NAMALWA (cell line): ENCODE measurements at regions not wholly inside any gene's neighbourhood (a gene's known extent, or its start where the extent isn't known, plus 50 kb on each side); places are given as distances from the start of the nearest gene placed in this dataset.
A peak's percentile ranks its signal among the peaks of the same experiment; 100 is the strongest.
"Not testable (repeated sequence)": the region's sequence is repeated elsewhere in the genome, so short reads cannot be mapped to it uniquely, and the experiment has no call there.

Experiments used
- DNase-seq: peaks from one replicate; pipeline ENCODE4 v3.0.0-alpha.2; 2015; ENCODE audit warnings: low spot score

GRCh38 chr10:120204877-120205276, 252.2 kb upstream of the PLPP4 start:
- DNase-seq = no peak

GRCh38 chr10:120205368-120206018, 251.5 kb upstream of the PLPP4 start:
- DNase-seq = no peak

GRCh38 chr10:120208488-120208887, 248.5 kb upstream of the PLPP4 start:
- DNase-seq = no peak

- DNase-seq = no peak
Observed at GRCh38 chr10:120209124-120209762, 247.8 kb upstream of the PLPP4 start.

- DNase-seq = no peak
Observed at GRCh38 chr10:120212275-120212674, 244.8 kb upstream of the PLPP4 start.

GRCh38 chr10:120213283-120213682, 243.7 kb upstream of the PLPP4 start:
- DNase-seq = not testable (repeated sequence)

- DNase-seq = no peak
Observed at GRCh38 chr10:120217736-120218135, 239.3 kb upstream of the PLPP4 start.

GRCh38 chr10:120221873-120222485, 235.0 kb upstream of the PLPP4 start:
- DNase-seq = peak; percentile 77

- no peak for DNase-seq
Observed at GRCh38 chr10:120229641-120230040, 227.4 kb upstream of the PLPP4 start.

GRCh38 chr10:120239695-120240094, 217.3 kb upstream of the PLPP4 start:
- DNase-seq = not testable (repeated sequence)

- no peak for DNase-seq
Observed at GRCh38 chr10:120251821-120252442, 205.1 kb upstream of the PLPP4 start.

GRCh38 chr10:120253131-120253530, 203.9 kb upstream of the PLPP4 start:
- DNase-seq = no peak

- no peak for DNase-seq
Observed at GRCh38 chr10:120260456-120260855, 196.6 kb upstream of the PLPP4 start.

- no peak for DNase-seq
Observed at GRCh38 chr10:120262857-120263547, 194.0 kb upstream of the PLPP4 start.

- DNase-seq = no peak
Observed at GRCh38 chr10:120266022-120266421, 191.0 kb upstream of the PLPP4 start.

- DNase-seq = no peak
Observed at GRCh38 chr10:120270906-120271305, 186.1 kb upstream of the PLPP4 start.

GRCh38 chr10:120271696-120272095, 185.3 kb upstream of the PLPP4 start:
- no peak for DNase-seq

GRCh38 chr10:120272350-120272749, 184.7 kb upstream of the PLPP4 start:
- DNase-seq = no peak

GRCh38 chr10:120278069-120278468, 179.0 kb upstream of the PLPP4 start:
- no peak for DNase-seq

- no peak for DNase-seq
Observed at GRCh38 chr10:120279196-120279595, 177.8 kb upstream of the PLPP4 start.

GRCh38 chr10:120282421-120282820, 174.6 kb upstream of the PLPP4 start:
- no peak for DNase-seq

GRCh38 chr10:120282846-120283492, 174.1 kb upstream of the PLPP4 start:
- DNase-seq = no peak
